HG02870 (cell line): ENCODE measurements at regions not wholly inside any gene's neighbourhood (a gene's known extent, or its start where the extent isn't known, plus 50 kb on each side); places are given as distances from the start of the nearest gene placed in this dataset.
"Not testable (repeated sequence)": the region's sequence is repeated elsewhere in the genome, so short reads cannot be mapped to it uniquely, and the experiment has no call there.

Experiments used
- ATAC-seq: cut with Tn5 transposase; IDR thresholded peaks from one replicate; pipeline ENCODE4 v1.9.1; 2021; ENCODE audit warnings: mild to moderate bottlenecking, moderate library complexity; ENCODE audit not compliant: unreplicated experiment

DNA sequence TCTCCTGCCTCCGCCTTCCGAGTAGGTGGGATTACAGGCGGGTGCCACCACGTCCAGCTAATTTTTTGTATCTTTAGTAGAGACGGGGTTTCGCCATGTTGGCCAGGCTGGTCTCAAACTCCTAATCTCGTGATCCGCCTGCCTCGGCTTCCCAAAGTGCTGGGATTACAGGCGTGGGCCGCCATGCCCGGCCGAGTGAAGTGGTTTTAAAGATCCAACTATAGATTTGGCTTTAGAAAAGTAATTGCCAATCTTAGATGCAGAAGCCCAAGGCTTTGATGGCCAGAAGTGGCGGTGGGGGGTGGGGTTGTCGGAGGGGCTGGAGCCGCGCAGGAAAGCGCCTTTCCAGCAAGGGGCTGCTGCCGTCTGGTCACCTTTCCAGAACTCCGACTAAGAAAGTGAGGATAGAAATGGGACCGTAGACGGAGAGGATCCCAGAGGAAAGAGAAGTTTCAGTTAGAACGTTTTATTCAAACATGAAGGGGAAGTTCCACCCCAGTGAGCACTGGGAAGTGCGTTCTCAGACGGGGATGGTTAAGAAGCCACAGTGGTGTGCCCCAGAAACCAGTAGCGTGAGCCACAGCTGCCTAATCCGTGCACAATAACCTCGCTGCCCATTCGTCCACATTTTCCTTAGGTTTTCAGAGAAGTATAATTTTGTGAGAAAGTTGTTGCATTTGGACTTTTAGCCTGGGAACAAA, 69.7 kb downstream of the DLL1 start:
- ATAC-seq = no peak

GRCh38 chr6:170213637-170214018, 77.2 kb downstream of the DLL1 start:
- not testable (repeated sequence) for ATAC-seq

- ATAC-seq = no peak
Observed at GRCh38 chr6:170212956-170213636, 77.8 kb downstream of the DLL1 start.

DNA sequence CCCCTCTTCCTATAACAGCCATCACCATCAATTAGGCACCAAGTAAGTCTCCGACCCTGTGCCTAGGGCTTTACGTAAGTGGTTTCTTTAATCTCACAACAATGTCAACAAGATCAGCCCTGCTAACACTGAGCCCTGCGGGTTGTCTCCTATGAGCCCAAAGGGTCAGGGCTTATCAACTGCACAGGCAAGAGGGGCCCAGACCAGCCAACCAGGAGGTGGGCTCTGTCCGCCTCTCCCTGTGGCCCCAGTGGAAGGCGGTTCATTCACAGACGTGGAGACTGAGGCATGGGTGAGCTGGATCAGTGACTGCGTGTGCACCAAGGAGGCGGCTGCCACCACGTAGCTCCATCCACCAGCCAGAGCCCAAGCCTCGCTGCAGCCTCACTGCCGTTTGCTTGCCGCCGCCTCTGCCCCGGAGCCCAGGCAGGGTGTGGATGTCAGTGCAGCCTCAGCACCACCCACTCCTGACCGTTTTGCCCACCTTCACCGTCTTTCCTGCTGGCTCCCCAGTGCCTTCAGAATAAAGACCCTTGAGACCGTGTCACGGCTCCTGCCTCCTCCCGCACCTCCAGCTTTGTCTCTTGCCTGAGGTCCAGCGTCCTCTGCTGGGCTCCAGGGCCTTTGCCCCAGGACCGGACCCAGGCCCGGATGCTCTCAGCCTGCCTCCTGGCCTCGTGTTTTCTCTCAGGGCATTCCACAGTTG, 78.7 kb downstream of the DLL1 start:
- no peak for ATAC-seq

- no peak for ATAC-seq
Observed at GRCh38 chr6:170211404-170212025, 79.4 kb downstream of the DLL1 start.

DNA sequence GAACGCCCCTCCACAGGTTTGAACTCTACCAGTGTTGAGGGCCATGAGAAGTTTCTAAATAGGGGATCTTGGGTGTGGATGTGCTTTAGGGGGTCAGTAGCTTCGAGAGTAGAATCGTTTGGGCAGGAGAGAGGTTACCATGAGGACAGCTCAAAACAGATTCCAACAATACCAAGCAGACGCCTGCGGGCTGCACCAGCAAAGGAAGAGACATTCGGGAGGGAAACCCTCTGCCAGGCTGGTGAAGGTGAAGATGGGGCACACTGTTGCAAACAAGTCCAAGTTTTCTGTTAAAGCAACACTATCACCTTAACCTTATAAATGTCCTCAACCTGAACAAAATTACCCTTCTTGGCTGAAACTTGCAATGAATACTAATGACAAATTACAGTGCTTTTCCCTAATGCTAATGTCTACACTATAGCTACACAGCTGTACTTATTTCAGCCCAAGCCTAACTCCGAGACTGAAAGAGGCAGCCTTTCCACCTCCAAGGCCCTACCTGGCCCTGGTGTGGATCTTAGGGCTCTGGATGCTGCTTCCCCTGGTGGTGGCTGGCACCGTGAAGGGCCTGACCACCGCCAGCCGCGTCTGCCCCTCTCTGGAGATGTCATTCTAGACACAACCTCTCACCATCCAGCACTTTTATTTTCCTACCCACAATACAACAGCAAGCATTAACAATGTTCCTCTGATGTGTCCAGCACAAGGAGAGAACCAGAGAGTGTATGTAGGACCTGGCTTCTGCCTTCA, 80.1 kb downstream of the DLL1 start:
- ATAC-seq = no peak

GRCh38 chr6:170210026-170210390, 80.9 kb downstream of the DLL1 start:
- ATAC-seq = no peak

- ATAC-seq = no peak
Observed at GRCh38 chr6:170209354-170210025, 81.4 kb downstream of the DLL1 start.

GRCh38 chr6:170208651-170209353, 82.1 kb downstream of the DLL1 start:
- ATAC-seq = no peak

DNA sequence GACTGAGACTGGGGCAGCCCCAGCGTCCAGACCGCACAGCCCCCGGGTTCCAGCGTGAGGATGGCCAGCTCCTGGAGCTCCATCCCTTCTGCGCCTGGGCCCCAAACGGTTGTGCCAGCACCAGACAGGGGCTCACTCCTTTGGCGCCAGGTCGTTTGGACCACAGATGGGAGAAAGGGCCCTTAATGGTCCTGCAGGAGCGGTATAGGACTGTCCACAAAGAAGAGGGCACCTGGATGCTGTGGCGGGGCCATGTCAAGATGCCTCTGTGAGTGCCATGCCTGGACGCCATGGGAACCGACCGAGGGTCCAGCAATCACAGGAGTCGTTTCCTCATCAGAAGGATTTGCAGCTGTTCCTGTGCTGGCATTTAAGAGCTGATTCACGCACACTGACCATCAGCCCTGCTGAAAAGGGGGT, 82.7 kb downstream of the DLL1 start:
- no peak for ATAC-seq

- no peak for ATAC-seq
Observed at GRCh38 chr6:170207586-170208181, 83.2 kb downstream of the DLL1 start.

DNA sequence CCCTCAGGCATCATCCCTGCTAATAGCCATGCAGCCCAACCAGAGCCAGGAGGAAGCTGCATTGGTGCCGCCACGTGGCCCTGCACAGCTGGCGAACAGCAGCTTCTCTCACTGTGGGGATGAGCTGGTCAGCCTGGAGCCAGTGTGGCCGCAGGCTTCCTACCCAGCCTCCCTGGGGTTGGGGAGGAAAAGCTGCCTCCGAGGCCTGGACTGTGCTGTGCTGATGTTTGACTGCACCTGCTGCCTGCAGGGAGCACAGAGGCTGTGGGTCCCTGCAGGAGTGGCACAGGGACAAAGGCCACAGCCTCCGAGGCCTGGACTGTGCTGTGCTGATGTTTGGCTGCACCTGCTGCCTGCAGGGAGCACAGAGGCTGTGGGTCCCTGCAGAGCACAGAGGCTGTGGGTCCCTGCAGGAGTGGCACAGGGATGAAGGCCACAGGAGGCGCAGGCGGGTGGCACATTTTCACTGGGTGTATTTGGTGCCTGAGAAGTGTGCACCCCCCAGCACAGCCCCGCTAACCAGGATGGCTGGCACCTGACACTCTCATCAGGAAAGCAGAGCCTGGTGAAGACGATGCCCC, 83.9 kb downstream of the DLL1 start:
- no peak for ATAC-seq

GRCh38 chr6:170206317-170206621, 84.6 kb downstream of the DLL1 start:
- ATAC-seq = no peak

DNA sequence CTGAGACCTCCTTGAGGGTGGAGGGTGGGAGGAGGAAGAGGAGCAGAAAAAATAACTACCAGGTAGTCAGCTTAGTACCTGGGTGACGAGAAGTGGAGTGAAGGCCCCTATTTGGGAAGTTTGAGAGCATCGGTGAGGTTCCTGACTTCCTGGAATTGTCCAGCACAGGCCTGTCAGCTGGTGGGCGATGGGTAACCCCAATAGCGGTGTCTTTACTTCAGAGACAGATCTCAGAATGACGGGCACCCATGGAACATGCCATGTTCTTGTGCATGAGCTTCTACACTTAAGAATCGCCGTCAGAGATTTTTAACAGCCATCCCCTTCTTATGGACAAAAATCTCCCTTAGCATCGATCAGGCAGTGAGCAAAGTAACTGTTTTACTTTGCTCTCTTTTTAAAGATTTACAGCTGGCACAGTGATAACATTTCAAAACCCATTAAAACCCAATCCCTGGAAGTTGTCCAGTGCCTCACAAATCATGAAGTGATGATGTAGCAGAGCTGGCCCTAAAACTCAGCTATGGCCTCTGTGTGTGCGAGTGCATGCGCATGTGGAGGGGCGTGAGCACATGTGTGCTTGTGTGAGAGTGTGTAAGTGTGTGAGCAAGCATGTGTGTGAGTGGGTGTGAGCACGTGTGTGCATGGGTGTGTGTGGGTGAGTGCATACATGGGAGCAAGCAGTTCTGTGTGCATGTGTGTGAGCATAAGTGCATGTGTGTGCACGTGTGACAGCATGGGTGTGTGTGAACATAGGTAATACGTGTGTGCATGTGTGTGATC, 85.2 kb downstream of the DLL1 start:
- ATAC-seq = no peak

GRCh38 chr6:170205126-170205525, 85.8 kb downstream of the DLL1 start:
- ATAC-seq = no peak

DNA sequence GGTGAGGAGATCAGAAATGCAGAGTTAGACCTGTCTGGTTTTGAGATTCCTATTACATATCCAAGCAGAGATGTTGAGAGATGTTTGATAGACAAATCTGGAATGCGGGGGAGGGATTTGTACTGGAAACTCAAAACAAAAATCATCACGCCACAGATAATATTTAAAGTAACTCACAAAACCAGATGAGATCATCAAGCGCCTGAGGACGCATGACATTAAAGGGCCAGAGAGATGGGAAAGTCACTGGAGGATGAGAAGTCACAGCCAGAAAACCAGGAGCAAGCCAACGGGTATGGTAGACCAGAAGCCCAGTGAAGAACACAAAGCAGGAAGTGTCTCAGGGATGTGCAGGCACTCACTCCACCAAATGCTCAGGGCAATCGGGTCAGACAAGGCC, 87.7 kb downstream of the DLL1 start:
- no peak for ATAC-seq

DNA sequence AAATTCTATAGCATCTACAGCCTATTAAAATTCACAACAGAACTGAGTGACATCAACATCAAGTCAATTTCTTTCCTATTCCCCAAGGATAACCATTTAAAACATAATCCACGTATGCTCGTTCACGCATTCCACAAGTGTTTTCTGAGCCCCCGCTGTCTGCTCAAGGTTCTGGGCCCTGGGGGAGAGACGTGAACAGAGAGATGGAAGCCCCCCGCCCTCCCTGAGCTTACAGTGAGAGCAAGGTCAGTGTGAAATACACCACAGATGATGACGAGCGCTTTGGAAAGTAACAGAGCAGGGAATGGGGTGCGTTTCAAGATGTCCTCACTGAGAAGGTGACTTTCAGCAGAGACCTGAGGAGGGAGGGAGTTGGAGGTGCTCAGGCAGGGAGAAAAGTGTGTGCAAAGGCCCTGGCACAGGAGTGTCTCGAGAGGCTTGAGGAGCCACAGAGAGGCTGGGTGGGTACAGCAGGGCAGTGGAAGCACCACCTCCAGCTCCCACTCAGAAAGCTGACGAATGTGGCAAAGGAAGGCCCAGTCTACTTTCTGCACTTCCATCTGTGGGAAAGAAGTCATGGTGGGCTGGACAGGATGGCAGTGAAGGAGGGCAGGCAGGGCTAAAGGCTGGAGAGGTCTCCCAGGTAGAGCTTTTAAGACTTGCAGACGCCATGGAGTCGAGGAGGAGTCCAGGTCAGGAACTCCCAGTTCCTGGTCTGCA, 88.3 kb downstream of the DLL1 start:
- ATAC-seq = no peak

GRCh38 chr6:170201361-170201760, 89.5 kb downstream of the DLL1 start:
- ATAC-seq = no peak
